ENCODE measurements at regions not wholly inside any gene's neighbourhood (a gene's known extent, or its start where the extent isn't known, plus 50 kb on each side); places are given as distances from the start of the nearest gene placed in this dataset.

- no peak for TF ChIP-seq TCF12 (IDR thresholded peaks at IDR 0.05; ENCODE audit: low read depth, low read length)
- no peak for TF ChIP-seq CTCF (IDR thresholded peaks at IDR 0.05 in 2 of 3, conservative IDR thresholded peaks at IDR 0.05 in 1 of 3; ENCODE audit: control insufficient read depth in 2 of 3, extremely low read depth in 1 of 3, insufficient read depth in 1 of 3, low read depth in 3 of 3, low read length in 3 of 3)
- TF ChIP-seq STAT1 (conservative IDR thresholded peaks at IDR 0.05): no peak
- no peak for TF ChIP-seq USF1 (IDR thresholded peaks at IDR 0.05; ENCODE audit: borderline replicate concordance, extremely low read length, insufficient read depth, low read depth, low read length)
- TF ChIP-seq CBX3 (IDR thresholded peaks at IDR 0.05; ENCODE audit: borderline replicate concordance, low read depth): no peak
- no peak for TF ChIP-seq FOS (IDR thresholded peaks at IDR 0.05; ENCODE audit: borderline replicate concordance, extremely low read depth, insufficient read length)
- no peak for TF ChIP-seq YY1 (IDR thresholded peaks at IDR 0.05; ENCODE audit: low read depth, low read length)
- no peak for TF ChIP-seq POLR2A (IDR thresholded peaks at IDR 0.05; ENCODE audit: low read depth, low read length)
- TF ChIP-seq POLR2AphosphoS5 (IDR thresholded peaks at IDR 0.05; ENCODE audit: low read length): no peak
- TF ChIP-seq YBX1 (IDR thresholded peaks at IDR 0.05): no peak
- no peak for TF ChIP-seq SPI1 (IDR thresholded peaks at IDR 0.05; ENCODE audit: borderline replicate concordance, insufficient read depth, low read depth, low read length)
Measured at GRCh38 chr2:83536556-83536955, 922.5 kb downstream of the SUCLG1 start.
